ENCODE measurements at regions not wholly inside any gene's neighbourhood (a gene's known extent, or its start where the extent isn't known, plus 50 kb on each side); places are given as distances from the start of the nearest gene placed in this dataset.

GRCh38 chr14:25557466-25557865 lies 507.5 kb upstream of the STXBP6 start:
- TF ChIP-seq SIN3A (IDR thresholded peaks at IDR 0.05; ENCODE audit: borderline replicate concordance, insufficient read depth, low read length) (no peak), POLR2AphosphoS5 (IDR thresholded peaks at IDR 0.05; ENCODE audit: low read depth, low read length) (no peak), FOXP2 (optimal IDR thresholded peaks at IDR 0.05; ENCODE audit: borderline replicate concordance, extremely low read depth, extremely low read length, insufficient read depth) (no peak), TAF1 (IDR thresholded peaks at IDR 0.05; ENCODE audit: borderline replicate concordance, insufficient read depth, low read length) (no peak)
- TF ChIP-seq, protein P1, sequence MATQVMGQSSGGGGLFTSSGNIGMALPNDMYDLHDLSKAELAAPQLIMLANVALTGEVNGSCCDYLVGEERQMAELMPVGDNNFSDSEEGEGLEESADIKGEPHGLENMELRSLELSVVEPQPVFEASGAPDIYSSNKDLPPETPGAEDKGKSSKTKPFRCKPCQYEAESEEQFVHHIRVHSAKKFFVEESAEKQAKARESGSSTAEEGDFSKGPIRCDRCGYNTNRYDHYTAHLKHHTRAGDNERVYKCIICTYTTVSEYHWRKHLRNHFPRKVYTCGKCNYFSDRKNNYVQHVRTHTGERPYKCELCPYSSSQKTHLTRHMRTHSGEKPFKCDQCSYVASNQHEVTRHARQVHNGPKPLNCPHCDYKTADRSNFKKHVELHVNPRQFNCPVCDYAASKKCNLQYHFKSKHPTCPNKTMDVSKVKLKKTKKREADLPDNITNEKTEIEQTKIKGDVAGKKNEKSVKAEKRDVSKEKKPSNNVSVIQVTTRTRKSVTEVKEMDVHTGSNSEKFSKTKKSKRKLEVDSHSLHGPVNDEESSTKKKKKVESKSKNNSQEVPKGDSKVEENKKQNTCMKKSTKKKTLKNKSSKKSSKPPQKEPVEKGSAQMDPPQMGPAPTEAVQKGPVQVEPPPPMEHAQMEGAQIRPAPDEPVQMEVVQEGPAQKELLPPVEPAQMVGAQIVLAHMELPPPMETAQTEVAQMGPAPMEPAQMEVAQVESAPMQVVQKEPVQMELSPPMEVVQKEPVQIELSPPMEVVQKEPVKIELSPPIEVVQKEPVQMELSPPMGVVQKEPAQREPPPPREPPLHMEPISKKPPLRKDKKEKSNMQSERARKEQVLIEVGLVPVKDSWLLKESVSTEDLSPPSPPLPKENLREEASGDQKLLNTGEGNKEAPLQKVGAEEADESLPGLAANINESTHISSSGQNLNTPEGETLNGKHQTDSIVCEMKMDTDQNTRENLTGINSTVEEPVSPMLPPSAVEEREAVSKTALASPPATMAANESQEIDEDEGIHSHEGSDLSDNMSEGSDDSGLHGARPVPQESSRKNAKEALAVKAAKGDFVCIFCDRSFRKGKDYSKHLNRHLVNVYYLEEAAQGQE (IDR thresholded peaks at IDR 0.05; ENCODE audit: insufficient read depth in 1 of 2, low read depth in 2 of 2, low read length in 2 of 2) = no peak

- TF ChIP-seq POLR2AphosphoS5 (IDR thresholded peaks at IDR 0.05; ENCODE audit: low read depth, low read length) (no peak), FOXP2 (optimal IDR thresholded peaks at IDR 0.05; ENCODE audit: borderline replicate concordance, extremely low read depth, extremely low read length, insufficient read depth) (no peak), SIN3A (IDR thresholded peaks at IDR 0.05; ENCODE audit: borderline replicate concordance, insufficient read depth, low read length) (no peak), TAF1 (IDR thresholded peaks at IDR 0.05; ENCODE audit: borderline replicate concordance, insufficient read depth, low read length) (no peak)
- TF ChIP-seq, protein P1 (IDR thresholded peaks at IDR 0.05; ENCODE audit: insufficient read depth in 1 of 2, low read depth in 2 of 2, low read length in 2 of 2) = no peak
These were observed 502.9 kb upstream of the STXBP6 start for GRCh38 chr14:25552826-25553225.

DNA sequence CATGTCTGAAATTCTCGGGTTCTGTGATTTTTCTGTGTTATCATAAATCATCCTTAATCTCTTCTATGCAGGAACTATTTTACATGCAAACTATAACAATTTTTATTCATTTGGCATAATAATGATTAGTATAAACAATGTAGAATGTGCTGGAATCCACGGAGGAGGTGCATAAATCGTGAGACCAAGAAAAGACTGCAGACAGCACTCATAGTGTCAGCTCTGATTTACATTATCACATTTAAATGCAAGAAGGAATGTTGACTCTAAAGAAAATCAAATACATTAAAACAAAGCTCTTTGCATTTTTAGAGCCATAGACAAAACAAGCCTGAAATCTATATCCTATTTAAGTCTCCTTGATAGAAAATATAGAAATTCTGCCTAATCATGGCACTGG lies 501.7 kb upstream of the STXBP6 start:
- TF ChIP-seq, protein P1 (IDR thresholded peaks at IDR 0.05; ENCODE audit: insufficient read depth in 1 of 2, low read depth in 2 of 2, low read length in 2 of 2) = no peak
- no peak for TF ChIP-seq TAF1 (IDR thresholded peaks at IDR 0.05; ENCODE audit: borderline replicate concordance, insufficient read depth, low read length)
- no peak for TF ChIP-seq FOXP2 (optimal IDR thresholded peaks at IDR 0.05; ENCODE audit: borderline replicate concordance, extremely low read depth, extremely low read length, insufficient read depth)
- no peak for TF ChIP-seq SIN3A (IDR thresholded peaks at IDR 0.05; ENCODE audit: borderline replicate concordance, insufficient read depth, low read length)
- no peak for TF ChIP-seq POLR2AphosphoS5 (IDR thresholded peaks at IDR 0.05; ENCODE audit: low read depth, low read length)

DNA sequence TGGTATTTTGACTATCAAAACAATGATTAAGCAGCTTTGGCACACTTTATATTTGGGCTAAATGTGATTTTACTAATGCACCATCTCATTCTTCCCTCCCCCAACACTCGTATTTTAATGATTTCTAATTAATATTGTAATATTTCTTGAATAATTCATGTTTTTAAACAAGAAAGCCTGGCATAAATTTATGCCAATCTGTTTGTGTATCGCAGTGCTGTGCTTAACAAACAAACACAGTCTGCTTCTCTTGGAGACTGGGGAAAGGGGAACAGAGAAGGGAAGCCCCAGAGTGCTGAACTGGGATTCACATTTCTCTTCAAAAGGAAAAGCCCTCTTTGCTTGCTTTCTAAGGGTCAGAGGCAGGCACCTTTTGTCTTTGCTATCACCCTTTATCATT lies 496.9 kb upstream of the STXBP6 start:
- TF ChIP-seq TAF1 (IDR thresholded peaks at IDR 0.05; ENCODE audit: borderline replicate concordance, insufficient read depth, low read length) (no peak), SIN3A (IDR thresholded peaks at IDR 0.05; ENCODE audit: borderline replicate concordance, insufficient read depth, low read length) (no peak), FOXP2 (optimal IDR thresholded peaks at IDR 0.05; ENCODE audit: borderline replicate concordance, extremely low read depth, extremely low read length, insufficient read depth) (no peak), POLR2AphosphoS5 (IDR thresholded peaks at IDR 0.05; ENCODE audit: low read depth, low read length) (no peak)
- TF ChIP-seq, protein P1 (IDR thresholded peaks at IDR 0.05; ENCODE audit: insufficient read depth in 1 of 2, low read depth in 2 of 2, low read length in 2 of 2) = no peak
